Right lobe of liver (tissue), 6 donors: ENCODE measurements at regions not wholly inside any gene's neighbourhood (a gene's known extent, or its start where the extent isn't known, plus 50 kb on each side); places are given as distances from the start of the nearest gene placed in this dataset.
A peak's percentile ranks its signal among the peaks of the same experiment; 100 is the strongest.

Experiments used
- ATAC-seq, 4 donors: fragments of 200-7000 bp; cut with Tn5 transposase; one replicate each; pipeline ENCODE4 v1.9.1; 2020; ENCODE audit warnings: mild to moderate bottlenecking in 4 of 4, moderate library complexity in 4 of 4
- DNase-seq, 3 donors: peaks; one replicate each; pipeline ENCODE4 v3.0.0-alpha.2; 2020
- H3K27ac ChIP-seq, 3 donors: fragments of 200-600 bp; one replicate each; pipeline ENCODE4 v1.8.0; 2022
- H3K27me3 ChIP-seq, 2 donors: fragments of 200-600 bp; one replicate each; pipeline ENCODE4 v1.8.0; 2022
- H3K36me3 ChIP-seq, 4 donors: fragments of 200-600 bp; sonication (generic) in 1 of 4; one replicate each; pipeline versions ENCODE4 v1.5.1 to v1.8.0; 2017 to 2022; ENCODE audit warnings: control low read depth in 1 of 4
- H3K4me1 ChIP-seq, 4 donors: fragments of 200-600 bp; sonication (generic) in 1 of 4; one replicate each; pipeline versions ENCODE4 v1.5.1 to v1.8.0; 2017 to 2022; ENCODE audit warnings: control low read depth in 1 of 4
- H3K4me3 ChIP-seq, 3 donors: fragments of 200-600 bp; one replicate each; pipeline ENCODE4 v1.8.0; 2022
- H3K9me3 ChIP-seq, 4 donors: fragments of 200-600 bp; sonication (generic) in 1 of 4; one replicate each; pipeline versions ENCODE4 v1.5.1 to v1.8.0; 2017 to 2022; ENCODE audit warnings: control low read depth in 1 of 4
- CTCF ChIP-seq, 4 donors: fragments of 200-600 bp in 3 of 4; fragments of 450-650 bp in 1 of 4; IDR thresholded peaks; one replicate each; pipeline versions ENCODE4 v1.5.1 to v1.8.0; 2016 to 2022; ENCODE audit warnings: antibody characterized with exemption in 4 of 4, mild to moderate bottlenecking in 2 of 4
- POLR2A ChIP-seq: fragments of 450-650 bp; IDR thresholded peaks from one replicate; pipeline ENCODE4 v1.6.1; 2017; ENCODE audit warnings: antibody characterized with exemption, mild to moderate bottlenecking
- WGBS: methylation state at CpG from one replicate; pipeline ENCODE4 v1.1.6; 2018; ENCODE audit warnings: low coverage, low lambda C conversion rate; ENCODE audit not compliant: insufficient coverage; ENCODE audit errors: missing lambda C conversion rate; 5-methylcytosine and 5-hydroxymethylcytosine counted together
- intact Hi-C, 2 donors: fragments of 100-400 bp; cut with DNase I; formaldehyde crosslinking; loops; one replicate each; pipeline versions ENCODE4 v1.11.2 to v1.14.1; 2022
- donor health status: DM: no; HTN: yes; CAD: no.
- donor health status: DM: no; HTN: no; CAD: no.
- donor health status: DM: no; HTN: no; CAD: no.
- donor health status: DM: no; HTN: yes; CAD: no.
- donor health status: DM: no; HTN: yes; CAD: no.

- Histone ChIP-seq H3K4me1 (no peaks in the 10 kb centered on the region), H3K9me3 (no peaks in the 10 kb centered on the region), H3K36me3 (no peaks in the 10 kb centered on the region), H3K27me3 (no peaks in the 10 kb centered on the region), H3K27ac (no peak overlapping the region), H3K4me3 (no peak overlapping the region)
- no peak for DNase-seq
- intact Hi-C loops, result no loop called here
- 80% methylated on average over 8 of the region's 8 CpGs for WGBS
- no peak for ATAC-seq
- TF ChIP-seq POLR2A, result no peak
- no peak for TF ChIP-seq CTCF (IDR thresholded peaks at IDR 0.05)
Measured at GRCh38 chr15:60070838-60071493, 66.9 kb downstream of the FOXB1 start.

DNA sequence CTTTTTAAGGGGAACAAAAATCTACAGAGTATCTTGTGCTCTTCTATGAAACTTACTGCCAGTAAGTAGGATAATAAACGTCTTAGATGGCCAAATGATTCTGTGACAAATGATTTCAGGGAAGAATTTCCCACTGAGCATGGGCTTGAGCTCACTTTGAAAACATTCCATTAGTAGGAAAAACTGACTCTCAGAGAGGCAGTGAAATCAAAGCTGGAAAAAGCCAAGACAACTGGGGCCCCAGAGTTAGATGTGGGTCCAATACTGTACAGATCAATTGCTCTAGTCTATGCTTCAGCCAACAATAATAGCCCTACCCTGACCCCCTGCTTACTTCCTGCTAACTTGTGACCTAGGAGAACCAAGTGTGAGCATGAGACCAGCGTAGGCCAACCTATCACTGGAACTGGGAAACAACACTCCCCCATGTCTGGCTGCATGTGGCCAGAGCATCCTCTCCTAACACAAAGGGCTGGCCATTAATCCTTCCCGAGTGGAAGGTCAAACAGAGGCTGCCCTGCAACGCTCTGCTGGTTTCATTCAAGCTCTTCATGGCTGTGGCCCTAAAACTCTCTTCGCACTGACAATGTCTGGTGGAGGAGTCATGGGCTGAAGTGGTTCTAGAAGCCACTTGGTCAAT is 68.8 kb downstream of the FOXB1 start:
- Histone ChIP-seq H3K9me3 (no peaks in the 10 kb centered on the region), H3K27ac (no peak overlapping the region), H3K4me3 (no peak overlapping the region), H3K36me3 (no peaks in the 10 kb centered on the region), H3K27me3 (no peaks in the 10 kb centered on the region), H3K4me1 (no peaks in the 10 kb centered on the region)
- ATAC-seq (no peak), DNase-seq (no peak)
- no peak for TF ChIP-seq CTCF (IDR thresholded peaks at IDR 0.05)
- no peak for TF ChIP-seq POLR2A
- 63% methylated on average over 2 of the region's 5 CpGs for WGBS
- intact Hi-C loops, result no loop called here

DNA sequence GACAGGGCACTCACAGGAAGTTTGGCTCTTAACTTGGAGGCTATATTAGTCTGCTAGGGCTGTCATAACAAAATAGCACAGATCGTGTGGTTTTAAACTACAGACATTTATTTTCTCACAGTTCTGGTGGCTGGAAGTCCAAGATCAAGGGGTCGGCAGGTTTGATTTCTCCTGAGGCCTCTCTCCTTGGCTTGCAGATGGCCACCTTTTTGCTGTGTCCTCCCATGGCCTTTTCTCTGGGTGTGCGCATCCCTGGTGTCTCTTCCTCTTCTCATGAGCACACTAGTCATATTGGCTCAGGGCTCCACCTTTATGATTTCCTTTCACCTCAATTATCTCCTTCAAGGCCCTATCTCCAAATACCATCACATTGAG is 69.3 kb downstream of the FOXB1 start:
- H3K9me3 ChIP-seq, result no peaks in the 10 kb centered on the region
- no peaks in the 10 kb centered on the region for H3K27me3 ChIP-seq
- intact Hi-C loops, result no loop called here
- H3K27ac ChIP-seq, result no peak overlapping the region
- H3K4me3 ChIP-seq, result no peak overlapping the region
- 100% methylated on average over 1 of the region's 3 CpGs for WGBS
- no peak for TF ChIP-seq CTCF (IDR thresholded peaks at IDR 0.05)
- TF ChIP-seq POLR2A, result no peak
- ATAC-seq (no peak), DNase-seq (no peak)
- H3K36me3 ChIP-seq, result no peaks in the 10 kb centered on the region
- no peaks in the 10 kb centered on the region for H3K4me1 ChIP-seq

DNA sequence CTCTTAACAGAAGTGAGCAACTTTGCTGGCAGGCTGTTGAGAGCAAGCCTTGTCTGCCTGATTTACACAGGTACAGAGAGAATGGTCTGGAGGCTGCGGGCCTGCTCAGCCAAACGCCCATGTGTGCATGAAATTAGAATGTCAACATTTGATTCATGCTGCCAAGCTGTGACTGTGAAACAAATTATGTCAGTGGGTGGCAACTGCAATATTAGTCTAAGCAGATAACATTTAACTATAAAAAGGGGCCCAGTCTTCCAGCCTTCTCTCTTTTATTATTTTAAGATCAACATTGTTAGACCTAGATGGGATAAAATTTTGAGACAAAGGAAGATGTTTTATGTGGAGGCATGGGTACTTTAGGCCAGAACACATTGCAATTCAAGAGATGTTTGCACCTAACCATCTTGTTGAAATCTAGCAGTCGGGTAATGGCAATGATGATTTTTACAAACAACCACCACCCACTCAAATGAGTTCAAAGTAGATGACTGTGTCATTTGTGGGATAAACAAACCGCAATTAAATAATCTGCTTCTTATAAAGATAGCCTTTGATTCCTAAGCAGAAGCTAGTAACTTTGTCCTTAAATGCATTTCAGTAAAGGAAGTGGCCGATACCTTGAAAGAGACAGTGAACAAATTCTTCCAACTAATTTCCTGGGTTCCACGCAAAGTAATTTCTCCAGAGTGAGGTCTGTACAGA is 70.2 kb downstream of the FOXB1 start:
- H3K27ac ChIP-seq, result no peak overlapping the region
- no peaks in the 10 kb centered on the region for H3K27me3 ChIP-seq
- ATAC-seq (peak; percentile 43 to 95 (median 56)), DNase-seq (peak in 2 of 3 donors; percentile 48 to 50)
- H3K9me3 ChIP-seq, result no peaks in the 10 kb centered on the region
- H3K4me3 ChIP-seq, result no peak overlapping the region
- TF ChIP-seq POLR2A, result no peak
- no peak for TF ChIP-seq CTCF (IDR thresholded peaks at IDR 0.05)
- intact Hi-C loops, result no loop called here
- no peaks in the 10 kb centered on the region for H3K36me3 ChIP-seq
- WGBS, result 57% methylated on average over 6 of the region's 6 CpGs
- peaks cover 0 to 7% (median 3%) of the 10 kb centered on the region in 4 donors for H3K4me1 ChIP-seq
